Osteoblast (primary cell): ENCODE measurements at regions not wholly inside any gene's neighbourhood (a gene's known extent, or its start where the extent isn't known, plus 50 kb on each side); places are given as distances from the start of the nearest gene placed in this dataset.
"Not testable (repeated sequence)": the region's sequence is repeated elsewhere in the genome, so short reads cannot be mapped to it uniquely, and the experiment has no call there.

Experiments used
- DNase-seq: peaks from one replicate; pipeline ENCODE4 v3.0.0; 2011; ENCODE audit warnings: low spot score, mixed read lengths; ENCODE audit not compliant: insufficient read length; ENCODE audit errors: missing footprints
- H2AFZ ChIP-seq: 2 replicates; pipeline ENCODE4 v1.6.0; 2011; ENCODE audit warnings: mild to moderate bottlenecking, low read length
- H3K27ac ChIP-seq: 2 replicates; pipeline ENCODE4 v1.5.1; 2011; ENCODE audit warnings: mild to moderate bottlenecking, low read depth, low read length, moderate library complexity
- H3K27me3 ChIP-seq: 2 replicates; pipeline ENCODE4 v1.6.0; 2012; ENCODE audit warnings: mild to moderate bottlenecking, control low read depth, inconsistent platforms, low read length, moderate library complexity; ENCODE audit not compliant: insufficient read depth
- H3K36me3 ChIP-seq: 2 replicates; pipeline ENCODE4 v1.5.1; 2011; ENCODE audit warnings: mild to moderate bottlenecking, low read length, control low read depth, moderate library complexity; ENCODE audit not compliant: insufficient read depth
- H3K4me1 ChIP-seq: 2 replicates; pipeline ENCODE4 v1.5.1; 2011; ENCODE audit warnings: mild to moderate bottlenecking, low read length, control low read depth, moderate library complexity; ENCODE audit not compliant: insufficient read depth
- H3K4me2 ChIP-seq: 2 replicates; pipeline ENCODE4 v1.6.0; 2011; ENCODE audit warnings: mild to moderate bottlenecking, low read length; ENCODE audit not compliant: insufficient read depth
- H3K4me3 ChIP-seq: fragments of 200-600 bp; sonication (generic); 3 replicates; pipeline ENCODE4 v1.5.1; 2012; ENCODE audit warnings: mild to moderate bottlenecking, low read length, inconsistent platforms; ENCODE audit not compliant: insufficient read depth
- H3K79me2 ChIP-seq: 2 replicates; pipeline ENCODE4 v1.6.0; 2012; ENCODE audit warnings: mild to moderate bottlenecking, low read length, control low read depth, inconsistent platforms; ENCODE audit not compliant: insufficient read depth
- H3K9me3 ChIP-seq: 2 replicates; pipeline ENCODE4 v1.5.1; 2011; ENCODE audit warnings: low read depth, low read length, control low read depth
- H4K20me1 ChIP-seq: 2 replicates; pipeline ENCODE4 v1.6.0; 2012; ENCODE audit warnings: mild to moderate bottlenecking, low read length, control low read depth; ENCODE audit not compliant: insufficient read depth
- CTCF ChIP-seq: IDR thresholded peaks from 2 replicates; pipeline ENCODE4 v1.5.1; 2011; ENCODE audit warnings: mild to moderate bottlenecking, low read depth, low read length, moderate library complexity; ENCODE audit errors: extremely low read depth

DNA sequence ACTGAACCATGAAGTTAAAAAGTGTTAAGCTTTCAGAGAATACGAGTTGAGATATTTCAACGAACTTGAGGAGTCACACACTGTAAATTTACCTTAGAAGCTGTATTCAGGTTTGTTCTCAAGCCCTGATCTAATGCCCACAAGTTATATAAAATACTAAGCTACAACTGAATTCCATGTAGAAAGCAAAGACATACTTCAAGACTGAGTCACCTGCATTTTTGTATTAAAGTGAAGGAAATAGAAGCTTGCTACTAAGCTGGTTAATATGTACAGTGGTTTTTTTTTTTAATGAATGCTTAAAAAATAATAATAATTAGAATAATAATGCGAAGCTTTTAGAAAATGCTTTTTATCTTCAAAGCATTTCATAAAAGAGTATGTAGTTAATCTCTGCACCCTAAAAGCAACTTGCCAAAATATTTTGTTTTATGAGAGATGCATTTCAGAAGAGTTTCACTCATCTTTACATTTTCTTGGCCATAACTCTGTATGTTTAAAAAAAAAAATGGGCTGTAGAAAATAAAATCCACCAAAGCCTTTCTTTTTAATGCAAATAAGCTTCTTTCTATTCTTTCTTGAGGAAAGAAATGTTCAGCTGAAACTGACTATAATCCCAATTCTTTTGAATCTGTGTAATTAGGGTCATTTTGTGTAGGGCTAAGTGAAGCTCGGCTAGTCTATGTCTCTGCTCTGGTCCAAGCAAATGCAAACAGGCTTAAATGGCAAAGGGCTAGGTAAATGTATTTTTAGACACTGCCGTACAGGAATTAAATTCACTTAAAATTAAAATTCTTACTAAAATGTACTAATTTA is 1047.5 kb upstream of the FLRT2 start:
- TF ChIP-seq CTCF: no peak
- no peak overlapping the region for H2AFZ ChIP-seq
- no peaks in the 10 kb centered on the region for H4K20me1 ChIP-seq
- no peak overlapping the region for H3K27ac ChIP-seq
- H3K79me2 ChIP-seq: no peaks in the 10 kb centered on the region
- no peak overlapping the region for H3K4me3 ChIP-seq
- no peaks in the 10 kb centered on the region for H3K27me3 ChIP-seq
- no peaks in the 10 kb centered on the region for H3K9me3 ChIP-seq
- no peaks in the 10 kb centered on the region for H3K36me3 ChIP-seq
- H3K4me2 ChIP-seq: no peak overlapping the region
- H3K4me1 ChIP-seq: no peaks in the 10 kb centered on the region
- DNase-seq: no peak

DNA sequence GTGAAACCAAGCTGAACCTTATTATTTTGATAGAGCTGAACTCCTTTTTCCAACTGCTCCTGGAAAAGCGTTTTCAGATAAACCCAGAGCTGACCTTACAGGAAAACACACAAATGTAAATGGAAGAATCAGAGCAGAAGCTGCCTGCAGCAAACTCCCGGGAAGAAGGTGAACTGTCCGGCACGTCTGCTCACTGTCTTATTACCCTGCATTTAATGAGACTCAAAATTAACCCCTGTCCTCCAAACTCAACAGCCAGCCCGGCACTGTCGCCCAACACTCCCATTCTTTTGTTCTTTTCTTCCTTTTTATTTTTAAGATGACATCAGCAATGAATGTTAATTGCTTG is 1046.9 kb upstream of the FLRT2 start:
- no peak overlapping the region for H3K27ac ChIP-seq
- H2AFZ ChIP-seq: no peak overlapping the region
- H3K36me3 ChIP-seq: no peaks in the 10 kb centered on the region

GRCh38 chr14:84484243-84484642 is 1045.7 kb upstream of the FLRT2 start:
- not testable (repeated sequence) for DNase-seq, H3K4me1 ChIP-seq, H3K9me3 ChIP-seq, H3K36me3 ChIP-seq, H2AFZ ChIP-seq, H3K27ac ChIP-seq, H3K79me2 ChIP-seq, H4K20me1 ChIP-seq, H3K4me2 ChIP-seq, H3K27me3 ChIP-seq, H3K4me3 ChIP-seq

More for the DNA sequence above, 1046.9 kb upstream of the FLRT2 start:
- no peak overlapping the region for H3K4me3 ChIP-seq
- TF ChIP-seq CTCF: no peak
- H3K4me2 ChIP-seq: no peak overlapping the region
- DNase-seq: no peak
- H4K20me1 ChIP-seq: no peaks in the 10 kb centered on the region
- no peaks in the 10 kb centered on the region for H3K79me2 ChIP-seq
- H3K9me3 ChIP-seq: no peaks in the 10 kb centered on the region
- H3K27me3 ChIP-seq: no peaks in the 10 kb centered on the region
- H3K4me1 ChIP-seq: no peaks in the 10 kb centered on the region

DNA sequence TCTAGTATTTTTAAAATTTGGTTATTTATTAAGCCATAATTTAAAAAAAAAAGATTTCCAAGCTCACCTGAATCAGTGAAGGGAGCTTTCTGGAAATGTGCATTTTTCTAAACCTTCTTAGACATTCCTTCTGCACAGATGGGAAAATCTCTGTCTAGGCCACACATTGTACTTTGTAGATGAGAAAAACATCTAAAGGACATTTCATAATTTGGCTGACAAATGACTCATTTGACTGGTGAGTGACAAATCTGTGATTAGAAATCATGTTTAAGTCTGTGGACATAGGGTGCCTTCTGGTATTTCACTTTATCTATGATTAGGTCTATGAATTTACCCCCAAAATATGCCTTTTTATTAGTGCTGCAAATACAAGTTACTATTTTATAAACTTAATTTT is 1044.9 kb upstream of the FLRT2 start:
- no peaks in the 10 kb centered on the region for H3K27me3 ChIP-seq
- no peak overlapping the region for H3K4me2 ChIP-seq
- H3K36me3 ChIP-seq: no peaks in the 10 kb centered on the region
- H2AFZ ChIP-seq: no peak overlapping the region
- no peaks in the 10 kb centered on the region for H4K20me1 ChIP-seq
- no peak for DNase-seq
- no peaks in the 10 kb centered on the region for H3K4me1 ChIP-seq
- H3K27ac ChIP-seq: no peak overlapping the region
- no peak overlapping the region for H3K4me3 ChIP-seq
- no peaks in the 10 kb centered on the region for H3K9me3 ChIP-seq
- no peak for TF ChIP-seq CTCF
- H3K79me2 ChIP-seq: no peaks in the 10 kb centered on the region
